GM19099 (cell line): ENCODE measurements at regions not wholly inside any gene's neighbourhood (a gene's known extent, or its start where the extent isn't known, plus 50 kb on each side); places are given as distances from the start of the nearest gene placed in this dataset.

Experiments used
- POLR2A ChIP-seq: IDR thresholded peaks from 3 replicates; pipeline ENCODE4 v1.6.1; 2011; ENCODE audit warnings: low read depth; ENCODE audit not compliant: insufficient read length; ENCODE audit errors: extremely low read depth

- TF ChIP-seq POLR2A = no peak
Observed at GRCh38 chr16:87017371-87018012, 299.7 kb downstream of the C16orf95 start.

- TF ChIP-seq POLR2A = no peak
Observed at GRCh38 chr16:87025676-87026075, 291.5 kb downstream of the C16orf95 start.

- no peak for TF ChIP-seq POLR2A
Observed at GRCh38 chr16:87027056-87027616, 290.1 kb downstream of the C16orf95 start.

GRCh38 chr16:87028481-87029320 is 288.5 kb downstream of the C16orf95 start:
- no peak for TF ChIP-seq POLR2A

GRCh38 chr16:87032554-87032953 is 284.6 kb downstream of the C16orf95 start:
- no peak for TF ChIP-seq POLR2A

- TF ChIP-seq POLR2A = no peak
Observed at GRCh38 chr16:87033021-87033471, 284.1 kb downstream of the C16orf95 start.

GRCh38 chr16:87033541-87034300 is 283.5 kb downstream of the C16orf95 start:
- no peak for TF ChIP-seq POLR2A

GRCh38 chr16:87034317-87034716 is 282.9 kb downstream of the C16orf95 start:
- no peak for TF ChIP-seq POLR2A

- no peak for TF ChIP-seq POLR2A
Observed at GRCh38 chr16:87035053-87035452, 282.1 kb downstream of the C16orf95 start.

GRCh38 chr16:87037012-87037411 is 280.2 kb downstream of the C16orf95 start:
- no peak for TF ChIP-seq POLR2A

GRCh38 chr16:87040169-87041117 is 276.7 kb downstream of the C16orf95 start:
- no peak for TF ChIP-seq POLR2A

GRCh38 chr16:87041286-87041685 is 275.9 kb downstream of the C16orf95 start:
- TF ChIP-seq POLR2A = no peak

GRCh38 chr16:87042551-87043230 is 274.5 kb downstream of the C16orf95 start:
- no peak for TF ChIP-seq POLR2A

GRCh38 chr16:87043231-87044031 is 273.8 kb downstream of the C16orf95 start:
- no peak for TF ChIP-seq POLR2A
